ENCODE measurements at regions not wholly inside any gene's neighbourhood (a gene's known extent, or its start where the extent isn't known, plus 50 kb on each side); places are given as distances from the start of the nearest gene placed in this dataset.

DNA sequence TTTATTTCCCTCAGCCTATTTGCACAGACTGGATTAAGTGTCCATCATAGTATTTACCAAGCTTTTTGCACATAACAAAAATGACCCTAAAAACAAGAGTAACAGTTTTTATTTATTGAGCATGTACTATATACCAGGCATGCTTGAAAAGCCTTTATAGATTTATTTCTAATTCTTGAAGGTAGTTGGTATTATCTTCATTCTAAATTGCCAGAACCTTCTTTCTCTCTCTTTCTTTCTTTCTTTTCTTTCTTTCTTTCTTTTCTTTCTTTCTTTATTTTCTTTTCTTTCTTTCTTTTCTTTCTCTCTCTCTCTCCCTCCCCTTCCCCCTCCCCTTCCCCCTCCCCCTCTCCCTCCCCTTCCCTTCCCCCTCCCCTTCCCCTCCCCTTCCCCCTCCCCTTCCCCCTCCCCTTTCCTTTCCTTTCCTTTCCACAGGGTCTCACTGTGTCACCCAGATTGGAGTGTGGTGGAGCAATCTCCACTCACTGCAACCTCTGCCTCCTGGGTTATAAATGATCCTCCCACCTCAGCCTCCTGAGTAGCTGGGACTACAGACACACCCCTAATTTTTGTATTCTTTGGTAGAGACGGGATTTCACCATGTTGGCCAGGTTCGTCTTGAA is 310.9 kb upstream of the RBFOX1 start:
- TF ChIP-seq, protein P1, sequence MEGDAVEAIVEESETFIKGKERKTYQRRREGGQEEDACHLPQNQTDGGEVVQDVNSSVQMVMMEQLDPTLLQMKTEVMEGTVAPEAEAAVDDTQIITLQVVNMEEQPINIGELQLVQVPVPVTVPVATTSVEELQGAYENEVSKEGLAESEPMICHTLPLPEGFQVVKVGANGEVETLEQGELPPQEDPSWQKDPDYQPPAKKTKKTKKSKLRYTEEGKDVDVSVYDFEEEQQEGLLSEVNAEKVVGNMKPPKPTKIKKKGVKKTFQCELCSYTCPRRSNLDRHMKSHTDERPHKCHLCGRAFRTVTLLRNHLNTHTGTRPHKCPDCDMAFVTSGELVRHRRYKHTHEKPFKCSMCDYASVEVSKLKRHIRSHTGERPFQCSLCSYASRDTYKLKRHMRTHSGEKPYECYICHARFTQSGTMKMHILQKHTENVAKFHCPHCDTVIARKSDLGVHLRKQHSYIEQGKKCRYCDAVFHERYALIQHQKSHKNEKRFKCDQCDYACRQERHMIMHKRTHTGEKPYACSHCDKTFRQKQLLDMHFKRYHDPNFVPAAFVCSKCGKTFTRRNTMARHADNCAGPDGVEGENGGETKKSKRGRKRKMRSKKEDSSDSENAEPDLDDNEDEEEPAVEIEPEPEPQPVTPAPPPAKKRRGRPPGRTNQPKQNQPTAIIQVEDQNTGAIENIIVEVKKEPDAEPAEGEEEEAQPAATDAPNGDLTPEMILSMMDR (IDR thresholded peaks at IDR 0.05), result no peak
- TF ChIP-seq POLR2A (IDR thresholded peaks at IDR 0.05), result no peak
